HepG2 (cell line): ENCODE measurements at regions not wholly inside any gene's neighbourhood (a gene's known extent, or its start where the extent isn't known, plus 50 kb on each side); places are given as distances from the start of the nearest gene placed in this dataset.

Experiments
- ATAC-seq: fragments of 200-7000 bp; cut with Tn5 transposase; 3 replicates; pipeline ENCODE4 v1.9.1; 2020; ENCODE audit warnings: mild to moderate bottlenecking, moderate library complexity
- BruUV-seq: library from RNA; stranded (reverse); fragments of 400-500 nt; replicated peaks from 2 replicates; lab custom pipeline; 2021; lab: Mats Ljungman, UMichigan
- CTCF ChIA-PET: fragments of 300-600 bp; formaldehyde crosslinking; extraction: SDS; loops from one replicate; lab custom pipeline; 2021; ENCODE audit warnings: low total read pairs, inconsistent platforms, low intra/inter-chr PET ratio; lab: Yijun Ruan, JAX
- POLR2A ChIA-PET: fragments of 350-600 bp; sonication (Branson Sonifier 250); formaldehyde crosslinking; loops from one replicate; lab custom pipeline; 2020; ENCODE audit warnings: antibody characterized with exemption, inconsistent platforms; lab: Yijun Ruan, JAX
- DNase-seq: peaks from one replicate; pipeline ENCODE4 v3.0.0-alpha.2; 2015; ENCODE audit warnings: low spot score
- FAIRE-seq: peaks from 3 replicates; lab custom pipeline; 2011; peaks lifted over from hg19 to GRCh38; lab: Jason Lieb, UNC
- H2AFZ ChIP-seq: one replicate; pipeline ENCODE4 v1.6.1; 2011; ENCODE audit warnings: low read length, inconsistent platforms
- H3K27ac ChIP-seq: fragments of 300-600 bp; 3 replicates; pipeline ENCODE4 v1.8.0; 2011; ENCODE audit warnings: mixed run types, mild to moderate bottlenecking, mixed read lengths, low read length, inconsistent platforms; ENCODE audit not compliant: insufficient read depth; ENCODE audit errors: extremely low read length
- H3K27me3 ChIP-seq, 2 experiments: fragments of 200-600 bp in 1 of 2; 2 replicates in 1 of 2; 3 replicates in 1 of 2; pipeline versions ENCODE4 v1.6.0 to v1.8.0; 2011; ENCODE audit warnings: low read length in 2 of 2, mild to moderate bottlenecking in 2 of 2, moderate library complexity in 2 of 2, inconsistent platforms in 1 of 2; ENCODE audit not compliant: insufficient read depth in 2 of 2, control insufficient read depth in 1 of 2
- H3K36me3 ChIP-seq, 2 experiments: fragments of 200-600 bp in 1 of 2; replicated peaks in 1 of 2; 2 replicates in 1 of 2; 3 replicates in 1 of 2; pipeline versions ENCODE4 v1.5.1 to v1.8.0; 2011; ENCODE audit warnings: low read length in 2 of 2, inconsistent platforms in 1 of 2; ENCODE audit not compliant: insufficient read depth in 2 of 2, control insufficient read depth in 1 of 2
- H3K4me1 ChIP-seq: 2 replicates; pipeline ENCODE4 v1.5.1; 2012; ENCODE audit warnings: low read length, inconsistent platforms; ENCODE audit not compliant: insufficient read depth
- H3K4me2 ChIP-seq: 2 replicates; pipeline ENCODE4 v1.6.0; 2011; ENCODE audit warnings: low read depth, low read length, inconsistent platforms
- H3K4me3 ChIP-seq, 3 experiments: fragments of 200-600 bp in 1 of 3; sonication (generic), shearing (Covaris generic) in 1 of 3; replicated peaks in 1 of 3; 2 replicates each; pipeline ENCODE4 v1.5.1; 2011 to 2016; ENCODE audit warnings: low read length in 3 of 3, inconsistent platforms in 2 of 3, low read depth in 2 of 3, mild to moderate bottlenecking in 2 of 3, control low read depth in 1 of 3, mixed read lengths in 1 of 3; ENCODE audit not compliant: insufficient read depth in 1 of 3
- H3K79me2 ChIP-seq: one replicate; pipeline ENCODE4 v1.6.1; 2011; ENCODE audit warnings: low read length, inconsistent platforms; ENCODE audit not compliant: insufficient read depth
- H3K9ac ChIP-seq: 2 replicates; pipeline ENCODE4 v1.6.0; 2011; ENCODE audit warnings: mild to moderate bottlenecking, low read depth, low read length, inconsistent platforms; ENCODE audit not compliant: insufficient read depth
- H3K9me3 ChIP-seq: 2 replicates; pipeline ENCODE4 v1.5.1; 2012; ENCODE audit warnings: mild to moderate bottlenecking, low read length
- H4K20me1 ChIP-seq: 2 replicates; pipeline ENCODE4 v1.6.0; 2011; ENCODE audit warnings: inconsistent platforms, mild to moderate bottlenecking, low read length, moderate library complexity; ENCODE audit not compliant: insufficient read depth
- DR1 ChIP-seq: sonication (generic); formaldehyde crosslinking; IDR thresholded peaks from 2 replicates; pipeline ENCODE4 v1.8.0; 2021; ENCODE audit warnings: mild to moderate bottlenecking, missing genetic modification reagents, inconsistent platforms
- FOXO1 ChIP-seq: sonication (generic); formaldehyde crosslinking; IDR thresholded peaks from 2 replicates; pipeline ENCODE4 v1.4.0; 2020; ENCODE audit warnings: missing genetic modification reagents
- FOXP1 ChIP-seq, 2 experiments: fragments of 450-650 bp in 1 of 2; IDR thresholded peaks; 2 replicates each; pipeline ENCODE4 v1.6.1; 2017 to 2018; ENCODE audit warnings: antibody characterized with exemption in 1 of 2
- MTF1 ChIP-seq: sonication (generic); formaldehyde crosslinking; IDR thresholded peaks from 2 replicates; pipeline ENCODE4 v1.5.0; 2020; ENCODE audit warnings: missing genetic modification reagents
- NRL ChIP-seq: sonication (generic); formaldehyde crosslinking; IDR thresholded peaks from 2 replicates; pipeline ENCODE4 v1.5.0; 2020; ENCODE audit warnings: missing genetic modification reagents, mild to moderate bottlenecking, moderate library complexity, borderline replicate concordance
- SALL2 ChIP-seq: sonication (generic); formaldehyde crosslinking; IDR thresholded peaks from 2 replicates; pipeline ENCODE4 v1.8.1; 2023; ENCODE audit warnings: mild to moderate bottlenecking, missing genetic modification reagents, inconsistent platforms
- ZBTB8A ChIP-seq: sonication (generic); formaldehyde crosslinking; IDR thresholded peaks from 2 replicates; pipeline ENCODE4 v1.4.0; 2020; ENCODE audit warnings: mild to moderate bottlenecking, low read depth, missing genetic modification reagents, borderline replicate concordance
- ZNF30 ChIP-seq: sonication (generic); formaldehyde crosslinking; IDR thresholded peaks from 2 replicates; pipeline ENCODE4 v1.5.0; 2020; ENCODE audit warnings: mild to moderate bottlenecking, missing genetic modification reagents
- WGBS: methylation state at CpG from one replicate; pipeline ENCODE4 v1.1.6; 2017; ENCODE audit warnings: low lambda C conversion rate; 5-methylcytosine and 5-hydroxymethylcytosine counted together
- in situ Hi-C: cut with HindIII; loops from 2 replicates; pipeline ENCODE4 v1.10.0; 2017; ENCODE audit warnings: low pct_unique_long_range_greater_than_20kb; ENCODE audit not compliant: extremely low pct_ligation_motif_present
- intact Hi-C: fragments of 100-400 bp; cut with micrococcal nuclease; formaldehyde crosslinking; loops from one replicate; pipeline ENCODE4 v1.10.0; 2022; ENCODE audit not compliant: unreplicated experiment
- TF ChIP-seq, protein P1 (sequence below): sonication (generic); formaldehyde crosslinking; IDR thresholded peaks from 2 replicates; pipeline ENCODE4 v1.4.0; 2020; ENCODE audit warnings: missing genetic modification reagents

DNA sequence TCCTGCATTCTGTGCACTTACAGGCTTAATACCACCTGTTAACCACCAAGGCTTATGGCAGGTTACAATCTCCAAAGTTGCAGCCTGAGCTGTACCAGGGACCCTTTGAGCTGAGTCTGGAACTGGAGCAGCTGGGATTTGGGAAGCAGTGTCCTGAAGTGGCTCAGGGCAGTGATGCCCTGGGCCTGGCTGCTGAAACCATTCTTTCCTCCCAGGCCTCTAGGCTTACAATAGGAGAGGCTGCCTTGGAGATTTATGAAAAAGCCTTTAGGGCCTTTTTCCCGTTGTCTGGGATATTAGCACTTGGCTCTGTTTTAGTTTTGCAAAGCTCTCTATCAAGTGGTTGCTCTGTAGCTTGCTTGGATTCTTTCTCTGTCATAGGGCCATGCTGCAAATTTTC lies 154.3 kb upstream of the CASK start:
- ATAC-seq (no peak), FAIRE-seq (no peak), DNase-seq (no peak)
- Histone ChIP-seq H3K79me2 (no peaks in the 10 kb centered on the region), H3K27me3 (no peaks in the 10 kb centered on the region), H4K20me1 (no peaks in the 10 kb centered on the region), H3K27ac (no peak overlapping the region), H3K4me2 (no peak overlapping the region), H3K36me3 (no peaks in the 10 kb centered on the region), H3K9ac (no peak overlapping the region), H2AFZ (no peak overlapping the region), H3K4me3 (no peak overlapping the region), H3K9me3 (no peaks in the 10 kb centered on the region), H3K4me1 (peaks cover 15% of the 10 kb centered on the region)
- CTCF ChIA-PET = no interaction called here
- WGBS = 0% methylated on average over 1 of the region's 1 CpG
- BruUV-seq = no TSS peak
- TF ChIP-seq FOXP1 (IDR thresholded peaks at IDR 0.05) = no peak
- no peak for TF ChIP-seq FOXP1 (CRISPR knock-in tag; IDR thresholded peaks at IDR 0.05)
- TF ChIP-seq, protein P1, sequence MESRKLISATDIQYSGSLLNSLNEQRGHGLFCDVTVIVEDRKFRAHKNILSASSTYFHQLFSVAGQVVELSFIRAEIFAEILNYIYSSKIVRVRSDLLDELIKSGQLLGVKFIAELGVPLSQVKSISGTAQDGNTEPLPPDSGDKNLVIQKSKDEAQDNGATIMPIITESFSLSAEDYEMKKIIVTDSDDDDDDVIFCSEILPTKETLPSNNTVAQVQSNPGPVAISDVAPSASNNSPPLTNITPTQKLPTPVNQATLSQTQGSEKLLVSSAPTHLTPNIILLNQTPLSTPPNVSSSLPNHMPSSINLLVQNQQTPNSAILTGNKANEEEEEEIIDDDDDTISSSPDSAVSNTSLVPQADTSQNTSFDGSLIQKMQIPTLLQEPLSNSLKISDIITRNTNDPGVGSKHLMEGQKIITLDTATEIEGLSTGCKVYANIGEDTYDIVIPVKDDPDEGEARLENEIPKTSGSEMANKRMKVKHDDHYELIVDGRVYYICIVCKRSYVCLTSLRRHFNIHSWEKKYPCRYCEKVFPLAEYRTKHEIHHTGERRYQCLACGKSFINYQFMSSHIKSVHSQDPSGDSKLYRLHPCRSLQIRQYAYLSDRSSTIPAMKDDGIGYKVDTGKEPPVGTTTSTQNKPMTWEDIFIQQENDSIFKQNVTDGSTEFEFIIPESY = no peak
- TF ChIP-seq ZBTB8A (CRISPR knock-in tag) = no peak
- TF ChIP-seq NRL = no peak
- TF ChIP-seq FOXO1 = no peak
- no peak for TF ChIP-seq SALL2 (CRISPR knock-in tag)
- TF ChIP-seq ZNF30 = no peak
- intact Hi-C loops = no loop called here
- in situ Hi-C loops = no loop called here
- POLR2A ChIA-PET = no interaction called here

DNA sequence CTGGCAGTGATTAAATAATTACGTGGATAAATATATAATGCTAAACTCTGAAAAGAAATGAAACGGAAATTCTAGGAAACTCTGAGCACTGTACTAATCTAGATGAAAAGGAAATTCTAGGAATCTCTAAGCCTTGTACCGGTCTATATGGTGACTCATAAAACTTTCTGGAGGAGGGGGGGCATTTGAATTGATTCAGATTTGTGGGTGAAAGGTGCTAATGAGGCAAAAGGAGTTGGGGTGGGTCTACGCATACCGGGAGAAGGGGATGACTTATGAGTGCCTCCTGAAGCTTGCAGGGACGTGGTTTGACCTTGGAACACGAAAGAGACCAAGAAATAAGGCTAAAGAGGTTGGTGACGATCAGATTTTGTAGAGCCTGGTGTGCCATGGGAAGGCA lies 151.7 kb upstream of the CASK start:
- H3K4me3 ChIP-seq = no peak overlapping the region
- no peak for TF ChIP-seq MTF1 (CRISPR knock-in tag)
- TF ChIP-seq DR1 (CRISPR knock-in tag) = no peak
- TF ChIP-seq, all 625 proteins: peak for 0
- FAIRE-seq = no peak
- ChIA-PET POLR2A (no interaction called here), CTCF (no interaction called here)
- WGBS = 68% methylated on average over 8 of the region's 8 CpGs
- no peak for ATAC-seq
- no peak overlapping the region for H3K4me2 ChIP-seq
- no peaks in the 10 kb centered on the region for H3K9me3 ChIP-seq
- no peaks in the 10 kb centered on the region for H3K27me3 ChIP-seq
- in situ Hi-C loops (no loop called here), intact Hi-C loops (no loop called here)
- no peak for DNase-seq
- no peak overlapping the region for H3K27ac ChIP-seq
- no peaks in the 10 kb centered on the region for H3K36me3 ChIP-seq
- H3K4me1 ChIP-seq = peaks cover 15% of the 10 kb centered on the region
- H2AFZ ChIP-seq = no peak overlapping the region
- H3K79me2 ChIP-seq = no peaks in the 10 kb centered on the region
- no peak overlapping the region for H3K9ac ChIP-seq
- no peaks in the 10 kb centered on the region for H4K20me1 ChIP-seq
- no TSS peak for BruUV-seq
